GM06990 (cell line): ENCODE measurements at regions not wholly inside any gene's neighbourhood (a gene's known extent, or its start where the extent isn't known, plus 50 kb on each side); places are given as distances from the start of the nearest gene placed in this dataset.
A peak's percentile ranks its signal among the peaks of the same experiment; 100 is the strongest.

Experiments
- DNase-seq: peaks from one replicate; pipeline ENCODE4 v3.0.0-alpha.2; 2011; ENCODE audit not compliant: insufficient read length; ENCODE audit errors: extremely low read depth
- H3K27me3 ChIP-seq: replicated peaks from 2 replicates; pipeline ENCODE4 v1.6.0; 2011; ENCODE audit warnings: low read length; ENCODE audit not compliant: control insufficient read depth, insufficient read depth
- H3K36me3 ChIP-seq: 2 replicates; pipeline ENCODE4 v1.5.1; 2011; ENCODE audit warnings: low read length; ENCODE audit not compliant: control insufficient read depth, insufficient read depth
- H3K4me3 ChIP-seq: replicated peaks from 2 replicates; pipeline ENCODE4 v1.5.1; 2011; ENCODE audit warnings: low read depth, mild to moderate bottlenecking, control low read depth, low read length
- TF ChIP-seq, protein P1 (sequence below): IDR thresholded peaks from 2 replicates; pipeline ENCODE4 v1.5.1; 2011; ENCODE audit warnings: low read length, control low read depth, mild to moderate bottlenecking, inconsistent platforms; ENCODE audit not compliant: insufficient read depth, poor library complexity, severe bottlenecking

DNA sequence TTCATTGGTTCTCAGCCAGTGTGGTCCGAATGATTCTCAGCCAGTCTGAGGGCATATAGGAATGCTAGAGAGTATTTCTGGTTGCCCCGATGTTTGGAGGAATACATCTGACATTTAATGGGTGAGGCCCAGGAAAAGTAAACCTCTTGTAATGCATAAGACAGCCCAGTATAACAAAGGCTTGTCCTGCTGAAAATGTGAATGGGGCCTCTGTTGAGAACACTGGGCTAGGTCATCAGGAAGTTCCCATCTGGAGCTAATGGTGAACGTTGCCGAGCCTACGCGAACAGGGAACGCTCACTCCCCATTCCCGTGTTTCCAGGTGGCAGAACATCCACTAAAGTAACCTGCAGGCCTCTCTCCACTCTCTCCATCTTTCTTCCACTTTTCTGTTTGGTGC lies 132.0 kb upstream of the CLNK start:
- DNase-seq, result no peak
- Histone ChIP-seq H3K27me3 (no peaks in the 10 kb centered on the region), H3K4me3 (no peak overlapping the region), H3K36me3 (no peaks in the 10 kb centered on the region)
- TF ChIP-seq, protein P1, sequence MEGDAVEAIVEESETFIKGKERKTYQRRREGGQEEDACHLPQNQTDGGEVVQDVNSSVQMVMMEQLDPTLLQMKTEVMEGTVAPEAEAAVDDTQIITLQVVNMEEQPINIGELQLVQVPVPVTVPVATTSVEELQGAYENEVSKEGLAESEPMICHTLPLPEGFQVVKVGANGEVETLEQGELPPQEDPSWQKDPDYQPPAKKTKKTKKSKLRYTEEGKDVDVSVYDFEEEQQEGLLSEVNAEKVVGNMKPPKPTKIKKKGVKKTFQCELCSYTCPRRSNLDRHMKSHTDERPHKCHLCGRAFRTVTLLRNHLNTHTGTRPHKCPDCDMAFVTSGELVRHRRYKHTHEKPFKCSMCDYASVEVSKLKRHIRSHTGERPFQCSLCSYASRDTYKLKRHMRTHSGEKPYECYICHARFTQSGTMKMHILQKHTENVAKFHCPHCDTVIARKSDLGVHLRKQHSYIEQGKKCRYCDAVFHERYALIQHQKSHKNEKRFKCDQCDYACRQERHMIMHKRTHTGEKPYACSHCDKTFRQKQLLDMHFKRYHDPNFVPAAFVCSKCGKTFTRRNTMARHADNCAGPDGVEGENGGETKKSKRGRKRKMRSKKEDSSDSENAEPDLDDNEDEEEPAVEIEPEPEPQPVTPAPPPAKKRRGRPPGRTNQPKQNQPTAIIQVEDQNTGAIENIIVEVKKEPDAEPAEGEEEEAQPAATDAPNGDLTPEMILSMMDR, result no peak

DNA sequence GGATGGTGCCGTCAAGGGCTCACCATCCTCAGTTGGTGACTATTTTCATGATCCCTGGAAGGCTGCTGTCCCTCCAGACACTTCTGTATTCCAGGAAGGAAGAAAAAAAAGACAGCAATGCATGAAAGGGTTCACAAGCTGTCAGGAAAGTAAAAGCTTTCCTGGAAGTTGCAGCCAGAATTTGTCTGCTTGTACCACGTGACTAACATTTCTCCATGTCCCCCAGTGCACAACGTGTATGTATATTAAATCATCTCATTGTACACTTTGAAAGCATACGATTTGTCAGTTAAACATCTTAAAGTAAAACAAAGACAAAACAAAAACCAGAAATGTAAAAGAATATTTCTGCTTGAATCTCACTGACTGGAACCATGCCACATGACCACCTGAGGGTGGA lies 127.4 kb upstream of the CLNK start:
- TF ChIP-seq, protein P1, result no peak
- H3K27me3 ChIP-seq, result no peaks in the 10 kb centered on the region
- H3K36me3 ChIP-seq, result no peaks in the 10 kb centered on the region
- no peak for DNase-seq
- H3K4me3 ChIP-seq, result no peak overlapping the region

DNA sequence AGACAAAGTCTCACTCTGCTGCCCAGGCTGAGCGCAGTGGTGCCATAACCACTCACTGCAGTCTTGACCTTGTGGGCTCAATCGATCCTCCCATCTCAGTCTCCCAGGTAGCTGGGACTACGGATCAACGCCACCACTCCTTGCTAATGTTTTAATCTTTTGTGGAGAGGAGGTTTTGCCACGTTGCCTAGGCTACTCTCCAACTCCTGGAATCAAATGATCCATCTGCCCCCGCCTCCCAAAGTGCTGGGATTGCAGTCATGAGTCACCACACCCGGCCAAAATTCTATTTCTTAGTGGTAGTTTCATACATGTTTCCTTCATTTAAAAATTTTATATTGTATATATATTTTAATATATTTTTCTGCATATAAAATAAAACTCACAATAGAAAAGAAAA lies 125.8 kb upstream of the CLNK start:
- DNase-seq, result no peak

DNA sequence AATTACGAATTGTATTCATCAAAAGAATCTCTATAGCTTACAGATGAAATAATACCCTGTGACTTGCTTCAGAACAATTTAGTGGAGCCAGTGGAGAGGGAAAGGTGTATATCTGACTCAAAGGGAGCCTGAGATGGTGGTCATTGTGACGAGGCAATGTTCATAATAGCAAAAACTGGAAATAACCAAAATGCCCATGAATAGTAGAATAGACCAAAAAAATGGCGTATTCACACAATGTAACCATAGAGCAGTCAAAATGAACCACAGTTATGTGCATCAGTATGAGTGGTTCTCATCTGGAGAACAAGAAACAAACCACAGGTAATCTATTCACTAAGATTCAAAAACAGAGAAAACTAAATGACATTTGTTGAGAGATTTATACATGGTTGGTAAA lies 125.3 kb upstream of the CLNK start:
- TF ChIP-seq, protein P1, result no peak
- Histone ChIP-seq H3K4me3 (no peak overlapping the region), H3K27me3 (no peaks in the 10 kb centered on the region), H3K36me3 (no peaks in the 10 kb centered on the region; the same call in 1 of the 2 replicates)
- peak; percentile 8 for DNase-seq

More for the DNA sequence above, 125.8 kb upstream of the CLNK start:
- Histone ChIP-seq H3K27me3 (no peaks in the 10 kb centered on the region), H3K4me3 (no peak overlapping the region), H3K36me3 (no peaks in the 10 kb centered on the region; the same call in 1 of the 2 replicates)
- TF ChIP-seq, protein P1, result no peak

DNA sequence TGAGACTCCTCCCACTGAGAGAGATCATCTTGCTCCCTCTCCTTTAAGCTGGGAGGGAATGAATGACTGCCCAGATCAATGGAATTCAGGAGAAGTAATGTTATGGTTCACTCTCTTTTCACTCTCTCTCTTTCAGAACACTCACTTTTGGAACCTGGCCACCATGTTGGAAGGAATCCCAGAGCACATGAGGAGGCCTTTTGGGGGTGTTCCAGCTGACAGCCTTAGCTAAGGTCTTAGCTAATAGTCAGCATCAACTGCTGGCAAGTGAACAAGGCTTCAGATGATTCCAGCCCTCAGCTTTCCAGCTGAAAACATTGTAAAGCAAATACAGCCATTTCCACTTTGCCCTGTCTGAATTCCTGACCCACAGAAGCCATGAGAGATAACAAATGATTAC lies 124.0 kb upstream of the CLNK start:
- H3K4me3 ChIP-seq, result no peak overlapping the region
- no peaks in the 10 kb centered on the region for H3K27me3 ChIP-seq
- no peaks in the 10 kb centered on the region; the same call in 1 of the 2 replicates for H3K36me3 ChIP-seq
- TF ChIP-seq, protein P1, result no peak
- no peak for DNase-seq
